Stimulated activated CD4-positive, alpha-beta T cell treated with anti-CD3 and anti-CD28 coated beads, TNF-alpha, amount 100 ng/mL, for 24 hours (primary cell): ENCODE measurements at regions not wholly inside any gene's neighbourhood (a gene's known extent, or its start where the extent isn't known, plus 50 kb on each side); places are given as distances from the start of the nearest gene placed in this dataset.

Experiments used
- DNase-seq, 3 experiments: peaks; one replicate each; pipeline ENCODE4 v3.0.0-alpha.2; 2020; ENCODE audit warnings: low read depth in 3 of 3

DNA sequence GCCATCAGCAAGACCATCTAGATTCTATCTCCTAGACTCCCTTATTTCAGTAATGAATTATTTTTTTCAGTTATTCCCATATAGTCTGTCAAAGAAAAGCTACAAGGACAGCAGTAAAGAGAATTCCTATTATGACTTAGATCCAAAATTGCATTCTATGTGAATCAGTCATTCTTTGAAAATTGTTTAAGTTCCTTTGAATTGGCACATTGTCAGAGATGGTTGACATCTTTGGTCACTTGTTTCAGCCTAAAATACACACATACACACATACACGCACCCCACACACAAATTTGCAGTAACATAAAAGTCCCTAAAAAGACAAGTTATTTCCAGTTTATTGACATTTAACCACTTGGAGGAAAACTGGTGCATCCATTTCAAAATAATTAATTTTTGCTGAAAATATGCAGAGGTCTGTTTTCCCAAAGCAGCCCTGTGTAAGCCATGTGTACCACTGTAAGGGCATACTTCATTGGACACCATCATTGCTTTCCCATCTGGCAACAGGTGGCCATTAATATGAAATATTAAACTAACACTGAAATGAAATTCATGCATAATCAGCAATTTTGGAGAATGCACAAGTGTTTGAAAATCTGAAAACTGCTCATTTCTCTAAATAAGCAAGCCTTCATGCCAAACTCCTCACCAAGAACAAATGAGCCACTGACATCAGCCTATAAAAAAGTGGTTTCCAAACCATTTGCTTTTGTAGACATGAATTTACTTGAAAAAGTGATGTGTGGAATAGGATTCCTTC, 121.7 kb upstream of the COL1A2 start:
- no peak for DNase-seq

DNA sequence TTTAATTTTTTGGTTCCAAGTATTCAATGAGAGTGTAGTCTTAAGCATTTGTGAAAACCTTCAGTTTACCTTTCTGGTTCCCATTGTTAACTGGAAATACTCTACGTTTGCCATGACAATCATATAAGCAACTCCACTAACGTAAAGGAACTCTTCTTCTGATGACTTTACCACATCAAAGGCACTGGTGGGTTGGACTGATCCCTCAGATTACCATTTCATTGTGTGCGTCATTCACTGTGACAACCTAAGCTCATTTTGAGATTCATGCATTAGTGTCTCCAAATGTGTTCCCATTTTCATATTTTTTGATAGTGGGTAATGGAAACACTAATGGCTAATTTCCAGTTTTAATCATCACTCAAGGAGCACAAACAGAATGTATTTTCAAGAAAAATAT, 119.9 kb upstream of the COL1A2 start:
- no peak for DNase-seq

DNA sequence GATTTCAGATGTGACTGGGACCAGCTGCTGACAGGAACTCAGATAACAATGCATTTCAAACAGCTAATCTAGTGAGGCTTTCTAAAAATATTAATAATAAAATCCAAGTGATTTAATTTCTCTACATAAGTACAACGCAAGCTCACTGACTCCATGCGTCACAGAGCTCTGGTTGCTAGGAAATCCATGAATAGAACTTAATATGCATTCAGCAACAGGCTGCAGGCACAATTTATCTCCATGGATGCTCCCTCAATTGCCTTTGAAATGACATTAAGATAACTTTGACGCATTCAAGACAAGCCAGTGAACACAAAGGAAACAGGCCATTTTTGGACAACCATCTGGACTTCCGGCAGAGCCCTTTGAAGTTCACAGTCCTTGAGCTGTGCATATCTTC, 118.7 kb upstream of the COL1A2 start:
- DNase-seq = no peak

DNA sequence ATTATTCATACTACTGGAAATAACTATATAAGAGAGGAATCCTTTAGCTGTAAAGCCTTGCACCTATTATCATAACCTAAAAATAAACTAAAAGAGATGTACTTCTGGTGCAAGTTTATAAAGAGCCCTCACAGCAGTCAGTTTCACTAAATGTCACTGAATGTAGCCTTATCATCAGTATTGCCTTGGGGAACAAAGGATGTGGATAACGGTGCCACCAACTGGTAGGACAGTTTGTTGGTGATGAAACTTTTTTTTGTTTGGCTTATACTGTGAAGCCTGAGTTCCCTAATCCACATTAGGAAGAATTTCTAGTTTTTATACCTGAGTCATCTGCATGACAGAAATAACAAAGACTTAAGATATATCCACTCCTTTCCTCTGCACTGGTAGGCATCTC, 117.9 kb upstream of the COL1A2 start:
- DNase-seq = no peak

DNA sequence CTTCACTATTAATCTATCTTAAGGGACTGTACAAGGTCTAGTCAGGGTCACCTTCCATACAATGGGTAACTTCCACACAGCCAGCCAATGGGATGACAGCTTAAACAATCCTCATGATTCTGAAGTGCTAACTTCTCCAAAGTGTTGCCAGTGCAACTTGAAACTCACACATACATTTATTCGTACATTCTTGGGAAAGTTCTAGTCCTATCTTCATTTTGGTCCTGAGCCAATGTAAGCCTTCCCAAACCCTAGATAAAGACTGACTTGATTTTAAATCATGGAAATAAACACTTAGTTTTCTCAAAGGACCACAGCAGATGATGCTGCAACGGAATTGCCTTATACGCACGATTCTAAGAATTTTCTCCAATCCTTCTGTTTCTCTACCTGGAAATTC, 117.5 kb upstream of the COL1A2 start:
- DNase-seq = no peak

DNA sequence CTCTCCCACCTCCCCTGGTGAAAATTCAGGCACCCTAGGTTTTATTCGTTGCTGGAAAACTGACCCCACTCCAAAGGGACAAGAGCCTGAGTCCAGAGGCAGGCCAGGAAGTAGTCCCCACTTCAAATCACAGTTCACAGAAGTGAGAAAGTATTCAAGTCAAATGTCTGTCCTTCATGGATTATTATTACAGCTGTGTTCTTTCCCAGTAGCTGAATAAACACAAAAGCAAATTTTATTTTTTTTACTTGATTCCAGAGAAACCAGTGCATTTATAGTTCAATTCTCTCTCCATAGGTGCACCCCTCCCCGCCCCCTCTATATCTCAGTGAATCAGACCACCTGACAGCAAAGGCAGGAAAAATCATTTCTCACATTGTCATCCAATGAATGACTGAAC, 113.8 kb upstream of the COL1A2 start:
- no peak for DNase-seq

DNA sequence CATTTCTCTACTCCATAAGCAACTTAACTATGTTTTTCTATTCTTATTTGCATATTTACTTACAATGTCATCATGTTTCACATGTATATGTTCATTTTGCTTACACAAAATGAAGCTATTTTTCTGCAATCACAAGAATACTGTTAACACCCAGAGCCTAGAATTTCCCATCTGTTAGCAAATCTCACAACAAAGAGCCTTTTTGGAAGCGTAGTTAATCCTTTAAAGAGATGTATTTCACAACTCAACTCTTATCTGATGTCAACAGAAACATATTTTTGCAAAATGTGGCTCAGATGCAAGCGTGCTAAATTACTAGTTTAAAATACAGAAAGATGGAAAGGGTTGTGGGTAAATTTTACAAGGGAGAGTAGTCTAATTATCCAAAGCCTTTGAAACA, 110.6 kb upstream of the COL1A2 start:
- no peak for DNase-seq

DNA sequence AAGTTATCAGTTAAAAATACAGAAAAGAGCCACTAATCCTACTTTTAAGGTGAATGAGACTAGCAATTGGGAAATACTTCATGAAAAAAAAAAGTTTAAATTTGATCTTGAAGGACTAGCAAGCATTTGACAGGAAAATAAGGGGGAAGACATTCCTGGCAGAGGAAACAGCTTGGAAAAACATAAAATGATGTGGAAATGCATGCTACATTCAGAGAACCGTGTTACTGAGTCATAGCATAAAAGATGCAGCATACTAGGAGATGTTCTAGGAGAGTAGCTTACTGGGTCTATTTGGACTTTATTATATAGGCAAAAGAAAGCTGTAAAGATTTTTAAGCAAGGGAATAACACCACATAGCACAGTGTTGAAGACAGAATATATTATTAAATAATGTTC, 108.6 kb upstream of the COL1A2 start:
- no peak for DNase-seq

DNA sequence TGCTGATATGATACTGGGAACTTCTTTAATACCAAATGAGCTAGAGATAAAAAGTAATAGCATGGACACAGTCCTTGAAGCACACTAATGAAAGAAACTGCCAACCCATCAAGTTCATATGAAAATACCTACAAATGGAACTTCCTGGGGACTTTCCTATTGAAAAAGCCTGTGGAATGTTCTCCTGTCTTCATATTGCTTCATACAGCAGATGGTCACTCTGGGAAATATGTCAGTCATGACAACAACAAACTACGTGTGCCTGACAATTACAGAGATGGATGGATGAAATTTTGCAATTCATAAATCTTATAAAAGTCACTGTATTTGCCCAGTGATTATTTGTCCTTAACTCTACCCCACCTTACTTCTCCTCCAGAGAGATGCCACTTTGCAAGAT, 106.6 kb upstream of the COL1A2 start:
- DNase-seq = no peak

DNA sequence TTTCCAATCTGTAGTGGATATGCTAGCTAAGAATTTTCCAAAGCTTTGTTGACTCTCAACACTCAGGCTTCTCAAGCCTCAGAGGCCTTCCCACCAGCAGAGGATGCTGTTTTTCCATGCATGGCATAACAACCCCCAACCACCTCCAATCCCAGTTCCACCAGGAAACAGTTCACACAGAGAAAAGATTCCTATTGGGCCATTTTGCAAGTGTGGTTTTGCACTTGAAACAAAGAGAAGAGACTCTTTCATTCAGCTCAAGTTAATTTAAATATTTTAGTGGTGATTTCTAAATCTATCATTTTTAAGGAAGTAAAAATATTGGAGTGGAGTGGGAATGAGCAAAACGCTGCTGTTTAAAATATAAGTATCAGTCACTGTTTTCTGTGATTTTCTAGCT, 105.6 kb upstream of the COL1A2 start:
- DNase-seq = no peak

DNA sequence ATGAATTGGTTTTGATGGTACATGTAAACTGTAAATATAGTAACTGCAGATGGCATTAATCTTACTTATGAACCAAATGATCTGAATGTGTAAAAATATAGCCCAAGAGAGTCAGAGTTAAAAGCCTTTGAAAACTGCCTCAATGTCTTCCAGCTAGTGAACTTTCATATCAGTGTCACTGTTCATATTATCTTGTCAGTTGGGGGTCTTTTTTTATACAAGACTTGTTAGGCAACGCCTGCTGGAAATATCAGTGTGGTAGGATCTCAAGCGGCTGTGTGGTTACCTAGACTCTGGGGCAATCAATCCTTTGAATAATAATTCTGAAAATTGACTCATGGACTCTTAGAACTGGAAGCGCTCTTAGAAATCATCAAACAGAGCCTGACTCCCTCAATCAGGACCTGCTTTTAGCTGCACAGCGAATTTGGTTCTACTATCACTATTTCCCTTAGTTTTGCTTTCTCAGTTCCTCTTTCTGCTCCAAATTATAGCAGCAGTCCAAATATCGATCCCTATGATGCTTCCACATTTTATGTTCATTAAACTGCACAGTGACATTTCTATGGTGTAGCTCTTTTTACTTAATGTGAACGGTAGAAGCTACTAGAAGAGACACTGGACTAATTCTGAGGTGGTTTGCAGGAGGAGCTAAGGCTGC, 100.1 kb upstream of the COL1A2 start:
- DNase-seq = no peak

DNA sequence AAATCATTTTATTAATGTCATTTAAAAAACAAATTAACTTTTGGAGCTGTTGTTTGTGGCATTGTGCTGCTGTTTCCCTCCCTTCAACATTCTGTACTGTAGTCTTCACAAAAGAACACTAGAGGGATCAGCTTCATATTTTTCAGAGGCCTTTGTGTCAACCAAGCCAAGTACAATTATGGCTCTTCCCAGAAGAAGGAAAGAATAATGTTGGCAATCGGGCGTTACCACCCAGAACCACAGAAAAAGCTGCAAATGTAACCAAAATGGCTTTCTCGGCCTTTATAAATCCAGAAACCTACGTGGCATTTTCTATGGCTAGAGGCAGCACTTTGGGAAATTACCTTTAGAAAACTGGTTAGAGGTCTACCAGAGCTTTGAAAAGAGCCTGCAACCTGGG, 98.8 kb upstream of the COL1A2 start:
- DNase-seq = no peak

DNA sequence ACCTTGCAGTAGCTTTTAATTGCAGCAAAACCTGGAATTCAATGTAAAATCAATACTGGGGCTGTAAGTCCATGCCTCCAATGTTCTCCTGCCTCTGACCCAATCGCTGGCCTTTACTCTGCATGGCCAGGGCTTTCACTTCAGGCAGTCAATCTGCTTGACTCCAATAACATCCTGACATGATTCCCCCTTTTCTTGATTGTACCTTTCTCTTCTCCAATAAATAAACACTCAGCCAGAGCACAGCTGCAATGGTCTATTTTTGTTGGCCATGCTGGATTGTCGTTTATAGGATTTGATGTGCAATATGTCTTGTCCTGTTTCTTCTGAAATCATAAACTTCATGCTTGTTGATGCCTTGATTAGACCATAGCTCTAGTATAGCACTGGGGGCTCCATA, 97.8 kb upstream of the COL1A2 start:
- no peak for DNase-seq

DNA sequence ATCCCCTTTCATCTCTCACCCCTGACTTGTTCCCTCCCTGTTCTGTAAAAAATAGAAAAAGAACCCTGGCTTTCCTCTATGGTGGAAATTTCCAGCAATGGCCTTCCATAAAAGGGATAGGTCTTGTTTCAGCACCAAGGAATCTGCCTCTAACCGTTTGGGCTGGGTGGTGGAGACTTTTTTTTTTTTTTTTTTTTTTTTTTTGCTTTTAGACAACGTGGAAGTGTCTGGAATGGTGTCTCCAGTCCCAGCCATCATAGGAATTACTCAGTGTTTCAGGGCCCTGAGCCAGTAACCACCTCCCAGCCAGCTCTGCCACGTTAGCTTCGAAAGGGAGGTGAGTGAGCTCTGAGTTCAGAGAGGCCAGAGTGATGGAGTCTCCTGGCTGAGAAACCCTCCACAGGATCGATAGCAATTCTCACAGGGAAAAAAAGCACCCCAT, 97.3 kb upstream of the COL1A2 start:
- DNase-seq = no peak

DNA sequence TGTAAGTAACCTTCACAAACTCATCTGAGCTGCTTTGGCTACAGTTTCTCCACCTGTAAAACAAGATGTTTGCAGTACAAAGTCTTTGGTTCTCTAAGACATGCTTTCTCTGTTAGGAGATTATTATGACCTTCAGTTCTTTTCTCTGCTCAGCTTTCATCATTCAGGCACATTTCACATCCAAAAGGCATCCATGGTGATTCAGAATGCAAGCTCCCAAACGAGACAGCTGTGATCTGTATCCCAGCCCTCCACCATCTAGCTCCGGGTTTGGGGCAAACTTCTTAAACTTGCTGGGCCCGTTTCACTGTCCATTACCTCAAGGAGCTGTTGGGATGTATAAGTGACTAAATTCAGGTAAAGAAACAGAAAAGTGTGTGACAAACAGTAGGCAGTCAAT, 95.8 kb upstream of the COL1A2 start:
- no peak for DNase-seq

DNA sequence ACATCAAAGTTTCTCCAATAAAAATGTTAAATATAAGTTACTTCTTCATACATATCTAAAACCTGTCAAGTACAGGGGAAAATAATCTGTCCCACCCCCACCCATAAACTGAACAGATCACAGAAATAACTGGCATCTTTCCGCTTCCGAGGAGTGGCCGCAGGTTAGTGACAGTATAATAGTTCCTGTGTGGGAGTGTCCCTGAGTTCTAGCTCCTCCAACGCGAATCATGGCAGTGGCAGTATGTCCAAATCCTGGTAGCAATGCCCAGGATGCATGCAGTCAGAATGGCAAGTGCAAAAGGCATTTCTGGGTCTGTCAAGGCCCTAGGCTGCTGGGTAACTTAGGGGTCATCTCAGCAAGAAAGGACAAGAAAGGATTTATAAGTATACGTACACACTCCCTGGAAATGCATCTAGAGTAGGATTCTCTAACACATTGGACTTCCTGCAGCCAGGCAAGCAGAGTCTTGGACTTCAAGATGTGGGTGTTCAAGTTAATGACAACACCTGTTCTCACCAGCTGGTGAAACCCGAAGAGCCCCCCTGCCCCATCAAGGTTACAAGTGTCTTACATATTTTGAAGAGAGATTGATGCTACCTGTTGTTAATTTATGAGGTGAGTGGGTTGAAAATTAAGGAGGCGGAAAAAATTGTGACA, 94.4 kb upstream of the COL1A2 start:
- no peak for DNase-seq

DNA sequence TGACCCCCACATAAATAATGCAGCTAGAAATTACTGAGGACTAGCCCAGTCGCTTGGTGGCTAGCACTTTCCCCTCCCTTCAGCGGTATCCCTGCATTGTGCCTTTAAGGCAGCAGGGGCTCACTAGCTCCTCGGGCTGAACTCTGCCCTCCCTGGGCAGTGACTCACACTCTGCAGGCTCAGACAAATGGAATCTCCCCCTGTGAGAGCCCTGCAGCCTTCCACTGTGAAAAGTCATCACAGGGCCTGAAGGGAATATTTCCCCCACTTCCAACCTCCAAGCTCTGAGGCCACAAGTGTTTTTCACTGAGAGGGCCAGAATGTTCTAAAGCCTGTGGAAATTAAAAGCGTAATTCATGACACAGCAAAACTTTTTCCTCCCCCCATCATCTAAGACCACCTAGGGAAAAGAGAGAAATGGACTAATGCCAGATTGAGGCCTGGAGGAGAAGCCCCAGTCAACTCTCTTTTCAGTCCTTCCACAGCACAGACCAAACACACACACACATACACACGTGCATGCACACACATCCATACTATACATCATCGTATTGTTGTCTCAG, 93.6 kb upstream of the COL1A2 start:
- no peak for DNase-seq

DNA sequence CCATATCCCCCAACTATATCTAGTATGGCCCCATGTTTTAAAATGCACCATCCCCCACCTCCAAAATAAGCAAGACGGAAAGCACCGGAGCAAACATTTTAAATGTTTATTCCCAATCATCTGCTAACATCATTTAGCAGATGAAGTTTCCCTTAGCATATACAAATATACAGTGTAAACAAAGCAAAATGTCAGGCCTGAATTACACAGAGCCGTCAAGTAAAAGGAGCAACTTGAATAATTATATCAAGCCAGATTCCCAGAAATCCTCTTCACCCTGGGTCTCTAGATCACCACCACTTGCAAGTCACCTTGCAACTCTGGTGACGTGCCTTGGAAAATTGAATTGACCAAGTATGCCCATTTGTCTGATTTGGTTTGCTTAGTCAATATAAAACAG, 91.6 kb upstream of the COL1A2 start:
- DNase-seq = no peak

DNA sequence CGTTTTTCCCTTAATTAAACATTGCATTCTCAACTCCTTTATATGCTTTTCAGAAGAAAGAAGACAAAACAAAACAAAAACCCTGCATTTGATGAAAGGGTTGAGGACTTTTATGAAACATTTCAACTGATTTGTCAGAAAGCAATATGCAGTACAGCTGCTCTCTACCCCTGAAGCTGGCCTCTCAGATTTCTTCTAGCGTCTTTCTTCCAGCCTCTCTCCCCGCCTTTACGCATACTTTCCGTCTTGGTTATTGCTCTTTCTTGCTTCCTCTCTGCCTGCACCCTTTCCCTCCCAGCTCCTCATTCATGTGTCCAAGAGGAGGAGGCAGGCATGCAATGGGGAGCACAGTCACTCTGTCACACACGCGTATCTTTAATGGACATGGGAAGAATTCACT, 91.0 kb upstream of the COL1A2 start:
- DNase-seq = no peak

DNA sequence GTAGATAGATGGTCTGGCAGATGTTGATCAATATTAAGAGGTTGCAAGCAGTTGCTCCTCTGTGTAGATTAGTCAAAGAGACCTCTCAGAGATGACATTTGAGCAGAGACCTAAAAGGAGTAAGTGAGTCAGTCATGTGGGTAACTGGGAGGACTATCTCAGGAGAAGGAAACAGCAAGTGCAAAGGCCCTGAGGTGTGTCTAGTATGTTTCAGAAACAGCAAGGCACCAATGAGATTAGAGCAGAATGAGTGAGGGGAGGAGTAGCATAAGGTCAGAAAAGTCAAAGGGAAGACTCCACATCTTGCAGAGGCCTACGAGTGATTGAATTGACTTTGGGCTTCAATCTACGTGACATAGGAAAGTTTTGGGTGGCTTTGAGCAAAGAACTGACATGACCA, 89.8 kb upstream of the COL1A2 start:
- no peak for DNase-seq

DNA sequence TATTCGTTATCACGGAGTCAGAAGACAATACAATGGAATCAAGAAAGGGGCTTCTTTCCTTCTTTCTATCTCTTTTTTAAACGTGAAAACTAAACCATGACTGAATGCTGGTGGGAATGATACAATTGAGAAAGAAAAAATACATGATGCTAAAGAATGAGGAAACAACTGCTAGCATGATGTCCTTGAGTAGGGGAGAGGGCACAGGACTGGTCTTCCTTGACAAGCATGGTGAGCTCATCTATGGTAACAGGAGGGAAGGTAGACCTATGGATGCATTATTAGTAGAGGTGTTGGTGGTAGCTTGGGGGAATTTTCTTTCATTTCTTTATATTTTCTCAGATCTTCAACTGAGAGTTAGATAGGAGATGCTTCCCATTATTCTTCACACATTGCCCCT, 88.9 kb upstream of the COL1A2 start:
- DNase-seq = no peak

DNA sequence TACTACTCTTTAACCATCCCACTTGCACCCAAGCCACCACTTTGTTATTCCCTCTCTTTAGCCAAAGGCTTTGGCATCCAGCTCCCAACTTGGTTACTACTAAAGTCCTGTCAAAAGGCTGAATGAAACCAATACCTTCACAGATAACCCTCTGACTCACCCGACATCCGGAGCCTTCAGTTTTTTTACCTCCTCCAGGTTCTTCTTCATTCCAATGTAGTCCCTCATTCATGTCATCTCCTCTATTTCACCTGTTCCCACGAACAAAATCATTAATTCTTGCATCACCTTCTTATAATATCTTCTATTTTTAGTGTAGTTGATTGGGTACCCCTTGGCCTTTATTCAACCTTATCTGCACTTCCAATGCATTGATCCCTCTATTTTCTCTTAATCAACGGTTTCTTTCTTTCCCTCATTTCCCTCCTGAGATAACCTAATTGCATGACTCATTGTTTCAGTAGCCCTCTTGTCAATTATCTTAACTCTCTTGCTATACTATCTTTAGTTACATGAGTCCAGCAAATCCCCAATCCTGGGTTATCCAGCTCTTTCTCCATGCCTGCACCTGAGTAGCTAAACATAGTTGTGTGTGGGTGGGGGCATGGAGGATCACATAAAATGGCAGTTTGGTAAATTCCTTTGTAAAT, 87.2 kb upstream of the COL1A2 start:
- DNase-seq = no peak
